ENCODE measurements at regions not wholly inside any gene's neighbourhood (a gene's known extent, or its start where the extent isn't known, plus 50 kb on each side); places are given as distances from the start of the nearest gene placed in this dataset.

DNA sequence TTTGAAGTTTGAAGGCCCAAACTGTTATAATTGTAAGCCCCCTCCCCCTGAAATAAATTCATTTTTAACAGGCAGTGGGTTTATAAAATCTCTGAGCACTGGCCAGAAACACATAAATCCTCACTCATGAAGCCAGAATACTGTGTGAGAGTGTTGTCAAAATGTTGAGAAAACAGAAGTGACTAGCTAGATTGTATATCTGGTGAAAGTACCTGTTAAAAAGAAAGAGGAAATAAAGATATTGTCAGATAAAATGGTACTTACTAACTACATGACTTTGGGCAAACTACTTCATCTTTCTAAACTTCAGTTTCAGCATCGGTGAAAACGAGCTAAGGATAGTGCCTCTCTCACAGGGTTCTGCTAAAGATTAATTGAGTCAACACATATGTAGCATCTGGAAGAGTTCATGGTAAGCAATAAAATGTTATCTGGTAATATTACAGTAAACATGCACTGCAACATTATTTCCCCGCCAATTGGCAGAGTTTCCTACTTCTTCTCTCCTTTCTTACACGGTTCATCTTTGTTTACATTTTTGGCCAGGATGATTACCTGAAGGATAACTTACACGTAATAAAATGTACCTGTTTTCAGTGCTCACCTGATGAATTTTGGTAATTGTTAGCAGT lies 202.5 kb upstream of the CHRM2 start:
- DNase-seq (ENCODE audit: low read depth in 2 of 2): no peak

DNA sequence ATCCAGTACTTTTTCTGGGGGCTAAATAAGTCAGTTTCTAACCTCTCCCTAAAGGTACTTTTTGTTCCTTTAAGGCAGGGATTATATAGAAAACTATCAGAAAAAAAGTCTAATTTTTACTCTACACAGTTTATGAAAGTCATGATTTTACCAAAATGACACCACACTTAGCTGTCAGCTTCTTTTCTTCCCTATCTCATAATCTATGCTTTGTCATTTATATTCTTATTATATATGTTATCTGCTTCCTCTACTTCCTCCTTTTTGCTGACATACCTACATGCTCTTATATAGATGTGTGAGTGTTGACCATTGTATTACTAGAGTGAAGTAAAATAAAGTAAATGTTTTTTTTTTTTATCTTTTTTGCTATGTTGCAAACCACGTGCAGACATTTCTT lies 203.9 kb upstream of the CHRM2 start:
- no peak for DNase-seq (ENCODE audit: low read depth in 2 of 2)

DNA sequence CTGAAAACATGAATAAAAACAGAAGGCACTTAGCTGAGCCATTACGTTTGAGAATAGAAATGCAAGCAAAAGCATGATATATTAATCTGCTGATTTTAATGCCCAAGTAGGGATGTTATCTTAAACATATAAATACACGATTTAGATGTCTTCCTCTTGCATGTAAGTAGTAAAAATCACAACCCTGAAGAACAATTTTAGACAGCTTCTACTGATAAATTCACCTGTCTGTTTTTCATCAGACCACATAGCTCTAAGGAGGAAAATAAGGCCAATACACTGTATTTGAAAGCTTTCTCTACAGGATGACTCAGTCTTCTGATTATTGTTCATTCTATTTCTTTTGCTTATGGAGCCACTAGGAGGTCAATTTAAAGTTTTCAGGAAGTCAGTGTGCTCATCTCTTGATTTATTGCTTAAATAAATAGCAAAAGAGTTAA lies 210.9 kb upstream of the CHRM2 start:
- DNase-seq (ENCODE audit: low read depth in 2 of 2): no peak

DNA sequence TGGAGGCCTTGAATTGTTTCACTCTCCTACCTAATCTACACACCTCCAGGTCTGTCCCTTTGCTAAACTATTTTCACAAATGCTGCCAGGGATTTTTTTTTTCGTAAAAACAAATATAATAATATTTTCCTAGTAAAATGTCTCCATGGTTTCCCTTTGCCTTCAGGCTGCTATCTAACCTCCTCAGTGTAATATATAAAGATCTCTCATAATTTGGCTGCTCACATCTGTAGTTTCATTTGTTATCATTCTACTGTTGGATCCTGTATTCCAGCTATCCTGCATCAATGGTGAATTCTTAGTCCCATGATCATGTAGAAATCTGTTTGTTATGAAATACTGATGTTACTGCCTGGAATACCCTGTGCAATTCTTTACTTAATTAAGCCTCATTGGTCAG lies 211.9 kb upstream of the CHRM2 start:
- no peak for DNase-seq (ENCODE audit: low read depth in 2 of 2)

DNA sequence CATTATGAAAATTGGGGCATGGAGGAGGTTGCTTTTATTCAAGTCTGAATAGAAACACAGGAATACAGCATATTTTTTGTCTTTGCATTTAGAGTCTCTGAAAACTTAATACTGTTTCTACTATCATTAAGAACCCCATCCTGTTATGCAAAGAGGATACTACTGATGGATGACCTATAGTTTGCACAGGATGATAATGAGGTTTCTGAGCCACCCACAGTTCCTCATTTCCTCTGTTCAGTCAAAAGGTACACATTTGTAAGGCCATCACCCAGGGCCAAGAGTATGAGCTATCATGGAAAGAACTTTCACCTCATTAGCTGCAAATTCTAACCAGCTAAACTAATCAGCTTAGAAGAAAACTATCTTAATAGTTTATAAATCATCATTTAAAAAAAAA lies 213.0 kb upstream of the CHRM2 start:
- DNase-seq (ENCODE audit: low read depth in 2 of 2): no peak

DNA sequence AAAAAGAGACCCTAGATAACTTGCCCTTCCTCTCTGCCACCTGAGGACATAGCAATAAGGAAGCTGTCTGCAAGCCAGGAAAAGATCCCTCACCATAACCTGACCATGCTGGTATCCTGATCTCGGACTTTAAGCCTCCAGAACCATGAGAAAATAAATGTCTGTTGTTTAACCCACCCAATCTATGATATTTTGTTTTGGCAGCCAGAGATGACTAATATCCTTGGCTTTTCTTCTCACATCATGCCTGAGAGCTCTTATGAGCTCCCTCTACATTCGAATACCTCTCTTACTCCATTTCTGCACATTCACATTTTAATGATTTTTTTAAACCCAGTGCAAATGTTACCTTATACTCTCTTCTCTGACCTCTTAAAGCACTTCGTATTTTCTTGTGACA lies 214.0 kb upstream of the CHRM2 start:
- no peak for DNase-seq (ENCODE audit: low read depth in 2 of 2)

DNA sequence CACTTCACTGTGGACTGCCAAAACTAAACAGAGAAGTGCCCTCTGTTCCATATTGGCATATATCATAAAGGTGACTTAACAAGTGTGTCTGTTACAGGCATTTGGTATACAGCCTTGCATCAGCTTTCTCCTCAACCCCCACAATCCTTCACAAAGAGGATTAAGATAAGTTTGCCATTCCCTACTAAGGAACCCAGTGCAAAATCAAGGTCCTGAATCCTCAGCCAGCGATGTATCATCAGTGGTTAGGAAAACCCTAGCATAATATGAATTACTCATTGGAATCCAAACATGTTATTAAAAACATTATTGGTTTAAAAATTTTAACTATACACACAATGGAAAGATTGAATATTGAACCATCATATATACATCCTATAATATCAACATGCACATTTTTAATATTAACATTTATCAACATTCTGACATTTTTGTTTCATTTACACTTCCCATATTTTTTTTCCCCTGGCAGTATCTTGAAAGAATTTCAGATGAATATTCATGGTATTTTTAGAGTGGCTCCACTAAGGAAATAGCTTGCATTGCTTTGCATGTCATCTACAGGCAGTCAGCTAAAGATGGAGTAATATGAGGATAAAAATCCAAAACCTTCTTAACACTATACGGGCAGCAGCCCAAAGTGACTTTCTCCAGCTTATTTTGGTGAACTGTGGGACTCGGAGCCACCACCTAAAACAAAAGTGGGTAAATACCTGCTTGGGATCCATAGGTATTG lies 215.6 kb upstream of the CHRM2 start:
- no peak for DNase-seq (ENCODE audit: low read depth in 2 of 2)

DNA sequence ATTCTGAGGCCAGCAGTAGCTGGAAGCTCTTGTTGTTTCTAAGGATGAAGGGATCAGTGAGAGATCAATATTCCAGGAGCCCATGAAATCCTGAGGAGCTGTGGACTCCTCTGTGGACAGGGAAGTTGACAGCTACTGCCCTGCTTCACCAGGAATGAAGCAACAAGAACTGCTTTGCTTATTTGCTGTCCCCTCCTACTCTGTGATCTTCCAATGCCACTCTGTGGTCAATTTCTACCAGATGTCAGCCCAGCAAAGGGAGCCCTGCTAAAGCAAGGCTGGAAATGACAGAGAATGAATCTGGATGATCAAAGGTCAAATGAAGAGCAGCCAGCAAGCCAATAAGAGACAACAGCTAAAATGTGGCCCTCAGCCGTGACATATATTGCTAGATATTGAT lies 227.5 kb upstream of the CHRM2 start:
- DNase-seq (ENCODE audit: low read depth in 2 of 2): no peak

DNA sequence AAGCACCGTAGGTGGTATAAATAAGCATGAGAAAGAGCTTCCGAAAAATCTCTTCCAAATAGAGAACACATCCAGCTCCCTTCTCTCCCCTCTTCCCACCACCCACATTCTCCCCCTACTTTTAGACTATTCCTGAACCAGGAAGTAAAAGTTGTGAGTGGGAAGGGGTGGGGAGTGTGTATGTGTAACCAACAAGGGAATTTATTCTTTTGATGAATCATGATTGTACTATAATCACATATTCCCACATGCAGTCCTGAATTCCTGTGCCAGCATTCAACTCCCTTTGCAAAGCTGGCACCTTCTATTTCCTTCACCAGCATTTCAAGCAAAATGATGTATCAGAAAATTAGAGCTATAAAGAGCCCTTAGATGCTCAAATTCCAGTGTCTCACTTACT lies 230.6 kb upstream of the CHRM2 start:
- no peak for DNase-seq (ENCODE audit: low read depth in 2 of 2)

DNA sequence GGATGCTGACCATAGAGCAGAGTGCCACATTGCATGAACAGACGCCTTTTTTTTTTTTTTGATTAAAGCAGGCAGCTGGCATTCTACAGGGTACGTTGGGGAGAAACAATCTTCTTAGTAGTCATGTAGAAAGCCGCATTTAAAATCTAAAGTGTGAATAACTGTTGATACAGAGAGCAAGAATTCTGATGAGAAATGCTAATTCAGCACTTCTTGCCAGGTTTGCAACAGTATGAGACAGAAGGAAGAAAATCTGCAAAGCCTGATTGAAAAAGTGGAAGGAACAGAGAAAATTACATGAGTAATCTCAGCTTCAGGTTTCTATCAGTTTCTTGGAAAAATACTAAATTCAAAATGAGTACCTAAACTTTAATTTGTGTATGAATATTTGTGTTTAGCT lies 232.7 kb upstream of the CHRM2 start:
- no peak for DNase-seq (ENCODE audit: low read depth in 2 of 2)

DNA sequence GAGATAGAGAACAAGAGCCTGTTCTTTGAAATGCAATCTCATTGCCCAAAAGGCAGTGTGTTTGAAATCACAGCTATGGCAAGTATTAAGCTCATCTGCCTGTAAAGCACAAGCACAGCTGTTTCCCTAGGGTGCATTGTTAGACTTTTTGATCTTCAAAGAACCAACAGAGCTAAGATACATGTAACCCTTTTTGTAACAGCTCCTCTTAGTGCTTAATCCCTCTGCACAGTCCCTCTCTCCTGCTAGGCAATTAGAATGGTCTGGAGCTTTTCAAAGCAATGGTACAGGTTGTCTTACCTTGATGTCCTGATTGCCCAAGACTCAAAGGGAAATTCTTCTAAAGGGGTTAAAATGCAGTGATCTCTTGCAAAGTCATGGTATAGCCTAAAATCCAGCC lies 249.6 kb upstream of the CHRM2 start:
- DNase-seq (ENCODE audit: low read depth in 2 of 2): no peak

DNA sequence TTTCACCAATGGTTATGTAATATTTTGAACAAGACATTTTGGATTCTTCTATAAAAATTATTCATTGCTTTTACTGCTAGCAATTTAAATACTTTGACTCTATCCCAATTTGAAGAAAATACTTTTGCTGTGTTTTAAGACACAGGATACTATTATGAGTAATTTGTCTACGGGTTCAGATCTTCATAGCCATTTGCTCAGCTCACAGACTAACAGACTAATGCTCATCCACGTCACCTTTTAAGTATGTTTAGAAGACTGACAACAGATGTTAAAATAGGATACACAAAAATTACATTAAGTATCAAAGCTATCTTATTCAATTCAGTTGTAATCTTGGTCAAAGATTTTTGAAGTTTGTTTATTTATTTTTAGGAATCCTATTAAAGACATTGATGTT lies 251.3 kb upstream of the CHRM2 start:
- no peak for DNase-seq (ENCODE audit: low read depth in 2 of 2)

DNA sequence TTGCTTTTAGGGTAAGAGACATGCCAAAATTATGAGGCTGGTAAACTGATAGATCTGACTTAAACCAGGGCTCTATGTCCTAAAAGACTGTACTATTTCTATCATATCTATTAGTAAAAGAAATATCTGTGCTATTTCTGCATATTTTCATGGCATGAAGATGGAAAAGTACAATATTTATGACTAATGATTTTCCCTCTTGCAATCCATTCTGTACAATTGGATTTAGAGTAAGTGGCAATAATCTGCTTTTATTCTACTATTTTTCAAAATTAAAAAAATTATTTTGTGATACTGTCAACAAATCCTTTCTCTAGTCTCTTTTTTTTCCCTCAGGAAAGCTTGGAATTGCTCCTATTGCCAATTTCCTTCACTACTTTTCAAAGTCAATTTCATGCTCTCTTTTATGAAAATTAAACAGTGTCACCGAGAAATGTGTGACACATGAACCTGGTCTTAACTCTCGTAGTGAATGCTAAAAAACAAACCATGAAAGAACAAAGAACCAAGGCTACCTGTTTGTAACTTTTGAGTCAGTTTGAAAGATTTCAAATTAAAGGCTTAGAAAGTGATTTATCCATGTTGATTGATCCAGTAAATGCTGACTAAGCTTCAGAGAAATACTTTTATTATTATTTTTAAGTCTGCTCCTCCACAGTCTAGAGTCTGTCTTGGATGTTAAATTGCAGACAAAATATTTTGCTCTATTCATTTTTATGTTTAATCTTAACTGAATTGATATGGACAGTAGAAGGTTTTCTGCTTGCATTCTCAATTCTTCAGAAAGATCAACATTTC lies 262.7 kb upstream of the CHRM2 start:
- DNase-seq (ENCODE audit: low read depth in 2 of 2): no peak

DNA sequence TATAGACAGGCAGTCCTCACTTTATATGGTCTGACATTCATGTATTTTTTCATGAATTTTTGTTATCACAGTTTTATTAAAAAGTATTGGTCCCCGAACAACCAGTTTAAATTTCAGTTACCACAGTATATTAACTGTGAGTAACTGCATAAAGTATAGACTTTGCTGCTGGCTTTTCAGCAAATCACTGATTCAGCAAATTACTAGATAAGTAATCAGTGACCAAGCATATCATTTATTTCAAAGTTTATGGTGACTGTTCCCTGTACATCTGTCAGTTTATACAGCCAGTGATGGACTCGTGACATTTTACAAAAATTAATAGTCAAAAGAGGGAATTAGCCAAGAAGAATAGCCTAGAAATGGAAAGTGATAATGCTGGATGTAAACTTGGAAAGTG lies 266.7 kb upstream of the CHRM2 start:
- no peak for DNase-seq (ENCODE audit: low read depth in 2 of 2)

DNA sequence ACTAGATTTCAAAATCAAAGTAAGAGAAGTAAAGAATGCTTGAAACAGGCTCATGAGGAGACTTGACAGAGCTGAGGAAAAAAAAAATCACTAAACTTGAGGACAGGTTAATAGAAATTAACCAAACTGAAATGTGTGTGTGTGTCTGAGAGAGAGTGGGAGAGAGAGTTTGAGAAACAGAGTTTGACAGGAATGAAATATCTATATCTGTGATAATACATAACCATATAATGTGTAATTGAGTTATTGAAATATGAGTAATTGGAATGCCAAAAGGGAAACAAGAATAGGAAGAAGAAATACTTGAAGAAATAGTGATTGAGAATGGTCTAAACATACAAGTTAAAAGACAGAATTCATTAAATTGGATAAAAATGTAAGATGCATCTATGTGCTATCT lies 268.0 kb upstream of the CHRM2 start:
- DNase-seq (ENCODE audit: low read depth in 2 of 2): no peak

DNA sequence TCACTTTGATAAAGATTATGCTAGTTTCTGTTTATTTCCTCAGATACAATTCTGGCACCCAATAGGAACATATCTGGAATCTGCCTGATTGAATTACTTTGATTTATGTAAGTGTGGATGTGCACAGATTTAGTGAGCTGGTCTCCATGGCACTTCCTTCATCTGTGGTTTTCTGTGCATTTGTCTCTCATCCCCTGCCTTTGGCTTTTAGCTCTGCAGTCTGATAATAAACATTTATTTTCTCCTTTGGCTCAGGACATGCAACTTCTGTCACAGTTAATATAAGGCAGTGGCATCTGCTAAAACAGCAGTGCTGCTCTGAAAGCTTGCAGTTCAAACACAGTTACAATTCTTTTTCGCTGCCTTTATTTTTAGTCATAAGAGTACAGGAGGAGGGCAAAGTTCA lies 273.7 kb upstream of the CHRM2 start:
- no peak for DNase-seq (ENCODE audit: low read depth in 2 of 2)

DNA sequence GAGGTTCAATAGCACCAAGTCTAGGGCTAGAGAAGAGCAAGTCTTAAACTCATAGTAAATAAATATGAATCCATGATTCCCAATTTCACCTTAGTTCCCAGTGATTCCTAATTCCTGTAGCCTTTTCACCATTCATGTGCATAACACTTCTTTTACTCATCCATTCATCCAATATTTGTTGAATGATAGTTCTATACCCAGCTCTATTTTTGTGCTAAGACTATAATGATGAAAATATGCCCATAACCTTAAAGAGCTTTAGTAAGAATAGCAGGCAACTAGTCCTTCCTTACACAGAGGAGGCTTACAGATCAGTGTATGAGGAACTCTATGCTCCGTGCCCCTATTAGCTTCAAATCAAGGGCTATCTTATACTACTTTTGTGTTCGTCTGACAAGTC lies 280.2 kb upstream of the CHRM2 start:
- no peak for DNase-seq (ENCODE audit: low read depth in 2 of 2)

DNA sequence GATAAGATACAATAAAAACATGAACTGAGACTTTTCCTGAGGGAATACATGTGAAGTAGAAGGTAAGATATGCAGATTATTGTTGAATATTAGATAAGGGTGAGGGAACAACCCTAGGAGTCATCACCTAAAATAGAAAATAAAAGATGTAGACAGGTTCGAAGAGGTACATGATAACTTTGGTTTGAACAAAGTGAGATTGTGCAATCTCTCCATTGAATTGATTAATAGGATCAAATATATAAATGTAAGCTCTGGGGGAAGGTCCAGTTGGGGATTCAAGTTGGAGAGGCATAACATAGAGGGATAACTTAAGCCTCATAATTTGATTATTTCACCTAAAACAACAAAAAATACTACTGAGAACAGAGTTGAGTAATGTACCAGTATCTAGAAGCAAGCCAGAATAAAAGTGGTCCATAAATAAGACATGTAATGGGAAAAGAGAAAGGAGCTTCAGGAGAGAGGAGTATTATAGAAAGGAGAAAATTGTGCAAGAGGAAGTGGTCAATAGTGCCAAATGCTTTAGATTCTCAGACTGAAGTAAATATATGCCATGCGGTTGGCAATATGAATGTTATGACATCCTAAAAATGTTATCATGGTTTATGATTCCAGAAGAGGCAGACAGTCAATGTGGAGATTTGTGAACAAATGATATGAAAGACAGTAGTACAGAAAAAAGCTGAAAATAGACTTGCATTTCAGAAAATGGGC lies 282.3 kb upstream of the CHRM2 start:
- no peak for DNase-seq (ENCODE audit: low read depth in 2 of 2)

DNA sequence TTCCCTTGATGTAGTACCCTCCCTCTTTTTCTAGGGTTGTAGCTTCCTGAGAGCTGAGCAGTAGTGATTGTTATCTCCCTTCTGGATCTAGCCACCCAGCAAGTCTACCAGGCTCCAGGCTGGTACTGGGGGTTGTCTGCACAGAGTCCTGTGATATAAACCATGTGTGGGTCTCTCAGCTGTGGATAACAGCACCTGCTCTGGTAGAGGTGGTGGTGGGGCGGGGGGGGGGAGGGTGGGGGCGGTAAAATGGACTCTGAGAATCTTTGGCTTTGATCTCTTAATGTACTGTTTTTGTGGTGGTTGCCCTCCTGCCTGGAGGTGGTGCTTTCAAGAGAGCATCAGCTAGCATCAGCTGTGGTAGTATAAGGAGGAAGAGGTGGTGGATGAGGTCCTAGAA lies 302.0 kb upstream of the CHRM2 start:
- no peak for DNase-seq (ENCODE audit: low read depth in 2 of 2)

DNA sequence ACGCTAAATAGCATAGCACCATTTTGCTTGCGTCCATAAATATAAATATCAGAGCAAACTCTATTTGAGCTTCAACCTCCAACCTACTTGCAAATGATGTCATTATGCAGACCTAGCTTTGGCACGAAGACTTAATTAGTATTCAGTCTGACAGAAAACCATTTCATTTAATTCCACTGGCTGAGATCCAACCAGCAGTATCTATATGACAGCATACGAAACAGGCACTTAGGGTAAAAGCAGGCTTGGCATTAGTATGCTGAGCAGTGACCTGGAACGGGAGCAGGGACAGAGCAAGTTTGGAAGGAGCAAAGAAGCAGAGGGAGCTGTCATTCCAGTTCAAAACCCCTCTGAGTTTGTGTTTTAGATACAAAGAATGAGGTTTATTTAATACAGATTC lies 312.5 kb upstream of the CHRM2 start:
- no peak for DNase-seq (ENCODE audit: low read depth in 2 of 2)

DNA sequence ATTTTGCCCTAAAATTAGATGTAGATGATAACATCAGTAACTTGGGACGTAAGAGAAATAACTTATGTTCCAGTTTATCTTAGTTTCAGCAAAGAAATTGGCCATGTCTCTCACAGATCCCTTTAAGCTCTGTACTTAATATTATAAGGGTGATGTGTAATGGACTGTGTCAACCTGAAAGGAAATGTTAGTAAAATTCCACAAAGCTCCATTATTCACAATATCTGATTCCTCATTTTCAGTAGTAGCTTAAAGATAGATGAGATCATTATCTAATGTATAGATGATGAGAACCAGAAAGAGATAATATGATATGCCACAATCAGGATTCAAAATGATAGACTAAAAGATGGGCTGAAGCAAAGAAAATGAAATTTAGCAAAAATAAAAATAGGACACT lies 316.8 kb upstream of the CHRM2 start:
- DNase-seq (ENCODE audit: low read depth in 2 of 2): no peak

DNA sequence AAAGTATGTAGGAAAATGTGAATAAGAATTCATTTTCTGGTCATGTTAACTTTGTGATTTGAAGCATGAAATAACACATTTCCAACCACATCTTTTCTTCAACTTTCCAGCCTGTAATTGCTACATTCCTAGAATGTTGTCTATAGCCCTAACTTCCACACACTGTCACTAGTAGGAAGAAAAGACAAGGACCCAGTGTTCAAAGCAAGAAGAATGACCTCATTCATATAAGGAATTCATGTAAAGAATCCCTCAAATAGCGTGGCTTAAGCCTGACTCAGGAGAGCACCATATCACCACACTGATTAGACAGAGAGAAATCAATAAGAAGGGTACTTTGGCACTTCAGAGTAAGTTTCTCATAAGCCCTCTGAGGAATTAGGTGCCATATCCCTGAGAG lies 318.7 kb upstream of the CHRM2 start:
- no peak for DNase-seq (ENCODE audit: low read depth in 2 of 2)
